ENCODE measurements at regions not wholly inside any gene's neighbourhood (a gene's known extent, or its start where the extent isn't known, plus 50 kb on each side); places are given as distances from the start of the nearest gene placed in this dataset.

DNA sequence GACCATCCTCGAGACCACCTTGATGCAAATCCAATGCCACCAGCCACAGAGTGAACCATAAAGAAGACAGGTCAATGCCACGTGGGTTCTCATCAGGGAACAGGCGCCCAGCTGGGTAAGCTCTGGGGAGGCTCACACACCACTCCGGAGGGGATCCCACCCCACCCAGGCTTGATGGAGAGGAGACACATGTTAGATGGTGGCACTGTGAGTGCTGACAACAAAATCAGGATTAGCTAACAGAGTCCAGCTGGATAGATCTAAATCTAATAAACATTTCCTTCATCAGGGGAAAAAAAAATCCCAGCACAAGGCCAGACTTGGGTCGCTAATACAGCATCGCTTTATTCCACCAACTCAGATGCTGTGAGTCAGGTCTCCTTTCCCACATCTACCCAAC is 132.2 kb upstream of the TNR start:
- Histone ChIP-seq H3K4me2 (no peak overlapping the region), H3K9me3 (ENCODE audit: low read depth) (no peaks in the 10 kb centered on the region), H2AFZ (no peak overlapping the region), H3K36me3 (replicated peaks; ENCODE audit: insufficient read depth, low read depth) (no peaks in the 10 kb centered on the region), H4K20me1 (ENCODE audit: insufficient read depth, poor library complexity, severe bottlenecking) (no peaks in the 10 kb centered on the region), H3K4me1 (ENCODE audit: insufficient read depth) (no peaks in the 10 kb centered on the region), H3K27me3 (no peaks in the 10 kb centered on the region), H3K9me2 (replicated peaks; ENCODE audit: insufficient read depth) (no peaks in the 10 kb centered on the region), H3K27ac (no peak overlapping the region), H3K79me2 (no peaks in the 10 kb centered on the region), H3K4me3 (no peak overlapping the region)
- DNase-seq (ENCODE audit: low spot score) = no peak
- 82% methylated on average over 6 of the region's 6 CpGs for WGBS (ENCODE audit: low lambda C conversion rate, missing lambda C conversion rate)
- TF ChIP-seq EZH2 (IDR thresholded peaks at IDR 0.05; ENCODE audit: borderline replicate concordance) (no peak), EZH2phosphoT487 (IDR thresholded peaks at IDR 0.05; ENCODE audit: low read depth, severe bottlenecking, unreplicated experiment) (no peak)
- TF ChIP-seq, protein P1, sequence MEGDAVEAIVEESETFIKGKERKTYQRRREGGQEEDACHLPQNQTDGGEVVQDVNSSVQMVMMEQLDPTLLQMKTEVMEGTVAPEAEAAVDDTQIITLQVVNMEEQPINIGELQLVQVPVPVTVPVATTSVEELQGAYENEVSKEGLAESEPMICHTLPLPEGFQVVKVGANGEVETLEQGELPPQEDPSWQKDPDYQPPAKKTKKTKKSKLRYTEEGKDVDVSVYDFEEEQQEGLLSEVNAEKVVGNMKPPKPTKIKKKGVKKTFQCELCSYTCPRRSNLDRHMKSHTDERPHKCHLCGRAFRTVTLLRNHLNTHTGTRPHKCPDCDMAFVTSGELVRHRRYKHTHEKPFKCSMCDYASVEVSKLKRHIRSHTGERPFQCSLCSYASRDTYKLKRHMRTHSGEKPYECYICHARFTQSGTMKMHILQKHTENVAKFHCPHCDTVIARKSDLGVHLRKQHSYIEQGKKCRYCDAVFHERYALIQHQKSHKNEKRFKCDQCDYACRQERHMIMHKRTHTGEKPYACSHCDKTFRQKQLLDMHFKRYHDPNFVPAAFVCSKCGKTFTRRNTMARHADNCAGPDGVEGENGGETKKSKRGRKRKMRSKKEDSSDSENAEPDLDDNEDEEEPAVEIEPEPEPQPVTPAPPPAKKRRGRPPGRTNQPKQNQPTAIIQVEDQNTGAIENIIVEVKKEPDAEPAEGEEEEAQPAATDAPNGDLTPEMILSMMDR (IDR thresholded peaks at IDR 0.05; ENCODE audit: poor library complexity) = no peak

DNA sequence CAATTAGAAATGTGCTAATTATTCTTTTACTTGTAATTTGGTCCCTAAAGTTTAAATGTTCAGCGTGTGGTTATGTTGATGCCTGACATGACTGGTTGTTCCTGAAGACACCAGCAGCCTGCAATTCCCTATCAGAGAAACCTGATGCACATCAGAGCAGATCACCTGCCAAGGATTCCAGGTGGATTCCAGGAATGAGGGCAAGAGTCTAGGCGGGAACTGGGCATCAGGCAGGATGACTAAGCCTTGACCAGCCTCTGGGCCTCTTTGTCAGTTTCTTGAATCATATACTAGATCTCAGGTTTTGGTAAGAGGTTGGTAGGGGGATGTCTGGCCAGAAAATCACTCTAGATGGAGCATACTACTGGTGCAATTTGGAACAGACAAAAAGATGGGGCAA is 130.7 kb upstream of the TNR start:
- H3K9me2 ChIP-seq (replicated peaks; ENCODE audit: insufficient read depth) = no peaks in the 10 kb centered on the region
- no peak overlapping the region for H3K4me2 ChIP-seq
- no peaks in the 10 kb centered on the region for H3K4me1 ChIP-seq (ENCODE audit: insufficient read depth)
- DNase-seq (ENCODE audit: low spot score) = no peak
- no peaks in the 10 kb centered on the region for H3K9me3 ChIP-seq (ENCODE audit: low read depth)
- H2AFZ ChIP-seq = no peak overlapping the region
- no peaks in the 10 kb centered on the region for H3K79me2 ChIP-seq
- TF ChIP-seq EZH2 (IDR thresholded peaks at IDR 0.05; ENCODE audit: borderline replicate concordance) = no peak
- TF ChIP-seq, protein P1 (IDR thresholded peaks at IDR 0.05; ENCODE audit: poor library complexity) = no peak
- no peak for TF ChIP-seq EZH2phosphoT487 (IDR thresholded peaks at IDR 0.05; ENCODE audit: low read depth, severe bottlenecking, unreplicated experiment)
- no peak overlapping the region for H3K4me3 ChIP-seq
- 89% methylated on average over 2 of the region's 2 CpGs for WGBS (ENCODE audit: low lambda C conversion rate, missing lambda C conversion rate)
- H4K20me1 ChIP-seq (ENCODE audit: insufficient read depth, poor library complexity, severe bottlenecking) = no peaks in the 10 kb centered on the region
- H3K27ac ChIP-seq = no peak overlapping the region
- no peaks in the 10 kb centered on the region for H3K36me3 ChIP-seq (replicated peaks; ENCODE audit: insufficient read depth, low read depth)
- no peaks in the 10 kb centered on the region for H3K27me3 ChIP-seq

DNA sequence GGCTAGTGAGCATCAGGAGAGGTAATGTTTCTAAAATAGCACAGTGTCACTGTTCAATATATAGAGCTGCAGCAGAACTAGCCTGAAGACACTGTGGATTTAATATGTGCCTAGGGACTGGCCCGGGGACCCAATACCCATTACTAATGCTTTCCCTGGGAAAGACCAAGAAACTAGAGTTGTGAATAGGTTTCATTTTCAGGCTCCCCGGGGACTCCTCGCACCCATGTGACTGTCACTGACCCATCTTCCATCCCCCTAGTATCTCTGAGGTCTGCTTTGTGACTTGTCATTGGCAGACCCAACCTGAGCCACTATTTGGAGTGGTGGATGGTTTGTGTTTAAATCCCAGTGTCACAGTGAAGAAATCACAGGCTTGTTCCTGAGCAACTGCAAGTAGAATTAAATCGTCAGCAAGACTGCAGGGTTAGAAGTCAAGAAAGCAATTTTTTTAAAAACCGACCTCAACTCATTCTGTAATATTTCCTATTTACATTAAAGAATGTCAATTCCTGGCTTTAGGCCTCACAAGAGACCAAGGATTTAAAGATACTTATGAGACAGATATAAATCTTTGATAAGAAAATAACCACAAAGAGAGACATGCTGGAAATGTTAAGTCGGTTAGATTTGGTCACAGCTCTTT is 130.0 kb upstream of the TNR start:
- 75% methylated on average over 6 of the region's 6 CpGs for WGBS (ENCODE audit: low lambda C conversion rate, missing lambda C conversion rate)
- no peak overlapping the region for H3K4me2 ChIP-seq
- TF ChIP-seq EZH2 (IDR thresholded peaks at IDR 0.05; ENCODE audit: borderline replicate concordance) (no peak), EZH2phosphoT487 (IDR thresholded peaks at IDR 0.05; ENCODE audit: low read depth, severe bottlenecking, unreplicated experiment) (no peak)
- TF ChIP-seq, protein P1 (IDR thresholded peaks at IDR 0.05; ENCODE audit: poor library complexity) = no peak
- H3K9me2 ChIP-seq (replicated peaks; ENCODE audit: insufficient read depth) = no peaks in the 10 kb centered on the region
- no peak overlapping the region for H3K4me3 ChIP-seq
- no peak overlapping the region for H2AFZ ChIP-seq
- H4K20me1 ChIP-seq (ENCODE audit: insufficient read depth, poor library complexity, severe bottlenecking) = no peaks in the 10 kb centered on the region
- no peaks in the 10 kb centered on the region for H3K9me3 ChIP-seq (ENCODE audit: low read depth)
- H3K4me1 ChIP-seq (ENCODE audit: insufficient read depth) = no peaks in the 10 kb centered on the region
- no peaks in the 10 kb centered on the region for H3K79me2 ChIP-seq
- H3K36me3 ChIP-seq (replicated peaks; ENCODE audit: insufficient read depth, low read depth) = no peaks in the 10 kb centered on the region
- H3K27me3 ChIP-seq = no peaks in the 10 kb centered on the region
- H3K27ac ChIP-seq = no peak overlapping the region
- DNase-seq (ENCODE audit: low spot score) = no peak

Measured in hepatocyte (in vitro differentiated cells).